Left ventricle myocardium inferior (tissue), 1 donor: ENCODE measurements at regions not wholly inside any gene's neighbourhood (a gene's known extent, or its start where the extent isn't known, plus 50 kb on each side); places are given as distances from the start of the nearest gene placed in this dataset.

Experiments
- DNase-seq: peaks from one replicate; pipeline ENCODE4 v3.0.0-alpha.2; 2020
- H3K27ac ChIP-seq: fragments of 200-600 bp; replicated peaks from 2 replicates; pipeline ENCODE4 v1.8.0; 2021
- H3K27me3 ChIP-seq: fragments of 200-600 bp; 2 replicates; pipeline ENCODE4 v1.8.0; 2021; ENCODE audit warnings: low read depth
- H3K36me3 ChIP-seq: fragments of 200-600 bp; 2 replicates; pipeline ENCODE4 v1.8.0; 2021
- H3K4me1 ChIP-seq: fragments of 200-600 bp; 2 replicates; pipeline ENCODE4 v1.8.0; 2021
- H3K4me3 ChIP-seq: fragments of 200-600 bp; 2 replicates; pipeline ENCODE4 v1.8.0; 2021; ENCODE audit warnings: mild to moderate bottlenecking, moderate library complexity
- H3K9me3 ChIP-seq: fragments of 200-600 bp; replicated peaks from 2 replicates; pipeline ENCODE4 v1.8.0; 2021
- CTCF ChIP-seq: fragments of 200-600 bp; IDR thresholded peaks from 2 replicates; pipeline ENCODE4 v1.8.0; 2021; ENCODE audit warnings: antibody characterized with exemption, mild to moderate bottlenecking, borderline replicate concordance
- intact Hi-C: fragments of 100-400 bp; cut with micrococcal nuclease; formaldehyde crosslinking; loops from one replicate; pipeline ENCODE4 v1.11.0; 2022
- donor health status: DM: no; HTN: yes; CAD: no; lungs with severe emphysema.

GRCh38 chr5:33304601-33305000 lies 136.2 kb upstream of the TARS1 start:
- DNase-seq = no peak
- Histone ChIP-seq H3K27me3 (no peaks in the 10 kb centered on the region), H3K9me3 (no peaks in the 10 kb centered on the region), H3K27ac (no peak overlapping the region), H3K36me3 (no peaks in the 10 kb centered on the region), H3K4me3 (no peak overlapping the region), H3K4me1 (peaks cover 19% of the 10 kb centered on the region)
- TF ChIP-seq CTCF = no peak
- intact Hi-C loops = no loop called here

- no peaks in the 10 kb centered on the region for H3K9me3 ChIP-seq
- no peaks in the 10 kb centered on the region for H3K36me3 ChIP-seq
- H3K27me3 ChIP-seq = no peaks in the 10 kb centered on the region
- no peak for TF ChIP-seq CTCF
- peaks cover 11% of the 10 kb centered on the region for H3K4me1 ChIP-seq
- no peak for DNase-seq
- no peak overlapping the region for H3K4me3 ChIP-seq
- intact Hi-C loops = no loop called here
- no peak overlapping the region for H3K27ac ChIP-seq
These were observed 135.2 kb upstream of the TARS1 start for GRCh38 chr5:33305572-33305971.

GRCh38 chr5:33306758-33307157 lies 134.0 kb upstream of the TARS1 start:
- DNase-seq = no peak
- Histone ChIP-seq H3K4me1 (peaks cover 11% of the 10 kb centered on the region), H3K27me3 (no peaks in the 10 kb centered on the region), H3K36me3 (no peaks in the 10 kb centered on the region), H3K27ac (no peak overlapping the region), H3K9me3 (no peaks in the 10 kb centered on the region), H3K4me3 (no peak overlapping the region)
- TF ChIP-seq CTCF = no peak
- intact Hi-C loops = no loop called here

GRCh38 chr5:33308586-33308985 lies 132.2 kb upstream of the TARS1 start:
- Histone ChIP-seq H3K9me3 (no peaks in the 10 kb centered on the region), H3K4me1 (peaks cover 11% of the 10 kb centered on the region), H3K27ac (no peak overlapping the region), H3K27me3 (no peaks in the 10 kb centered on the region), H3K4me3 (no peak overlapping the region), H3K36me3 (no peaks in the 10 kb centered on the region)
- intact Hi-C loops = no loop called here
- no peak for TF ChIP-seq CTCF
- DNase-seq = no peak

GRCh38 chr5:33309068-33309467 lies 131.7 kb upstream of the TARS1 start:
- H3K27me3 ChIP-seq = no peaks in the 10 kb centered on the region
- no peaks in the 10 kb centered on the region for H3K36me3 ChIP-seq
- H3K4me1 ChIP-seq = peaks cover 11% of the 10 kb centered on the region
- TF ChIP-seq CTCF = no peak
- no peak overlapping the region for H3K4me3 ChIP-seq
- H3K9me3 ChIP-seq = no peaks in the 10 kb centered on the region
- no peak for DNase-seq
- no peak overlapping the region for H3K27ac ChIP-seq
- intact Hi-C loops = no loop called here
